ENCODE measurements at regions not wholly inside any gene's neighbourhood (a gene's known extent, or its start where the extent isn't known, plus 50 kb on each side); places are given as distances from the start of the nearest gene placed in this dataset.

DNA sequence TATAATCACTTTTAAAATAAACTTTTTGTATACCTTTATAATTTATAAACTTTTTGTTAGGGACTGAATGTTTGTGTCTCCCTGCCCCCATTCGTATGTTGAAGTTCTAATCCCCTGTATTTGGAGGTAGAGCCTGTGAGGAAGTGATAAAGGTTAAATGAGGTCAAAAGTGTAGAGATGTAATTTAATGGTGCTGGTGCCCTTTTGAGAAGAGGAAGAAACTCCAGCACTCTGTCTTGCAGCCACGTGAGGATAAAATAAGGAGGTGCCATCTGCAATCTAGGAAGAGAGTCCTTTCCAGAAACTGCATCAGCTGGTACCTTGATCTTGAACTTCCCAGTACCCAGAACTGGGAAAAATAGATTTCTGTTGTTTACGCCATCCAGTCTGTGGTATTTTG lies 106.1 kb upstream of the RGMA start:
- TF ChIP-seq, protein P1, sequence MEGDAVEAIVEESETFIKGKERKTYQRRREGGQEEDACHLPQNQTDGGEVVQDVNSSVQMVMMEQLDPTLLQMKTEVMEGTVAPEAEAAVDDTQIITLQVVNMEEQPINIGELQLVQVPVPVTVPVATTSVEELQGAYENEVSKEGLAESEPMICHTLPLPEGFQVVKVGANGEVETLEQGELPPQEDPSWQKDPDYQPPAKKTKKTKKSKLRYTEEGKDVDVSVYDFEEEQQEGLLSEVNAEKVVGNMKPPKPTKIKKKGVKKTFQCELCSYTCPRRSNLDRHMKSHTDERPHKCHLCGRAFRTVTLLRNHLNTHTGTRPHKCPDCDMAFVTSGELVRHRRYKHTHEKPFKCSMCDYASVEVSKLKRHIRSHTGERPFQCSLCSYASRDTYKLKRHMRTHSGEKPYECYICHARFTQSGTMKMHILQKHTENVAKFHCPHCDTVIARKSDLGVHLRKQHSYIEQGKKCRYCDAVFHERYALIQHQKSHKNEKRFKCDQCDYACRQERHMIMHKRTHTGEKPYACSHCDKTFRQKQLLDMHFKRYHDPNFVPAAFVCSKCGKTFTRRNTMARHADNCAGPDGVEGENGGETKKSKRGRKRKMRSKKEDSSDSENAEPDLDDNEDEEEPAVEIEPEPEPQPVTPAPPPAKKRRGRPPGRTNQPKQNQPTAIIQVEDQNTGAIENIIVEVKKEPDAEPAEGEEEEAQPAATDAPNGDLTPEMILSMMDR (IDR thresholded peaks at IDR 0.05), result no peak
- no peak for TF ChIP-seq POLR2A (IDR thresholded peaks at IDR 0.05)
- no peak for TF ChIP-seq POLR2AphosphoS5 (IDR thresholded peaks at IDR 0.05)
